DND-41 (cell line): ENCODE measurements at regions not wholly inside any gene's neighbourhood (a gene's known extent, or its start where the extent isn't known, plus 50 kb on each side); places are given as distances from the start of the nearest gene placed in this dataset.
"Not testable (repeated sequence)": the region's sequence is repeated elsewhere in the genome, so short reads cannot be mapped to it uniquely, and the experiment has no call there.

Source experiments
- ATAC-seq: fragments of 200-7000 bp; cut with Tn5 transposase; 3 replicates; pipeline ENCODE4 v1.9.1; 2021; ENCODE audit warnings: low read depth; ENCODE audit not compliant: insufficient read depth
- DNase-seq: peaks from one replicate; pipeline ENCODE4 v3.0.0-alpha.2; 2020
- H2AFZ ChIP-seq: 2 replicates; pipeline ENCODE4 v1.6.0; 2012; ENCODE audit warnings: low read depth, low read length
- H3K27ac ChIP-seq: 2 replicates; pipeline ENCODE4 v1.5.1; 2012; ENCODE audit warnings: low read length, inconsistent platforms
- H3K27me3 ChIP-seq: fragments of 200-600 bp; sonication (generic); 2 replicates; pipeline ENCODE4 v1.6.0; 2012; ENCODE audit warnings: low read length, mild to moderate bottlenecking, inconsistent platforms; ENCODE audit not compliant: insufficient read depth, poor library complexity
- H3K36me3 ChIP-seq: 2 replicates; pipeline ENCODE4 v1.5.1; 2012; ENCODE audit warnings: low read length, inconsistent platforms; ENCODE audit not compliant: insufficient read depth
- H3K4me1 ChIP-seq: 2 replicates; pipeline ENCODE4 v1.5.1; 2012; ENCODE audit warnings: mild to moderate bottlenecking, low read length; ENCODE audit not compliant: insufficient read depth
- H3K4me2 ChIP-seq: 2 replicates; pipeline ENCODE4 v1.6.0; 2012; ENCODE audit warnings: mild to moderate bottlenecking, moderate library complexity, low read length, inconsistent platforms; ENCODE audit not compliant: insufficient read depth
- H3K4me3 ChIP-seq, 2 experiments: fragments of 200-600 bp in 1 of 2; shearing (Covaris generic) in 1 of 2; 2 replicates each; pipeline ENCODE4 v1.5.1; 2012 to 2016; ENCODE audit warnings: inconsistent platforms in 2 of 2, low read length in 2 of 2, mild to moderate bottlenecking in 2 of 2, low read depth in 1 of 2, moderate library complexity in 1 of 2
- H3K79me2 ChIP-seq: 2 replicates; pipeline ENCODE4 v1.6.0; 2012; ENCODE audit warnings: low read length, inconsistent platforms; ENCODE audit not compliant: insufficient read depth
- H3K9ac ChIP-seq: 2 replicates; pipeline ENCODE4 v1.6.0; 2012; ENCODE audit warnings: low read depth, mild to moderate bottlenecking, inconsistent platforms, low read length, moderate library complexity
- H3K9me3 ChIP-seq: 2 replicates; pipeline ENCODE4 v1.5.1; 2012; ENCODE audit warnings: low read length, moderate library complexity, mild to moderate bottlenecking, inconsistent platforms; ENCODE audit not compliant: insufficient read depth, severe bottlenecking
- H4K20me1 ChIP-seq: 2 replicates; pipeline ENCODE4 v1.6.0; 2012; ENCODE audit warnings: low read length; ENCODE audit not compliant: insufficient read depth

GRCh38 chrY:4152918-4153317 lies 574.1 kb downstream of the TGIF2LY start:
- not testable (repeated sequence) for H3K27ac ChIP-seq, H3K27me3 ChIP-seq, H4K20me1 ChIP-seq, H3K4me3 ChIP-seq, H3K4me1 ChIP-seq, H3K4me2 ChIP-seq, DNase-seq, H3K9me3 ChIP-seq, H3K79me2 ChIP-seq, H3K36me3 ChIP-seq, H3K9ac ChIP-seq, H2AFZ ChIP-seq
- peak; percentile 74 for ATAC-seq
